GM12878 (cell line): ENCODE measurements at regions not wholly inside any gene's neighbourhood (a gene's known extent, or its start where the extent isn't known, plus 50 kb on each side); places are given as distances from the start of the nearest gene placed in this dataset.

ENCODE experiments used
- ATAC-seq: fragments of 200-7000 bp; cut with Tn5 transposase; 3 replicates; pipeline ENCODE4 v1.9.1; 2020; ENCODE audit warnings: mild to moderate bottlenecking, moderate library complexity
- BruUV-seq: library from RNA; stranded (reverse); fragments of 400-500 nt; replicated peaks from 2 replicates; lab custom pipeline; 2021; lab: Mats Ljungman, UMichigan
- CTCF ChIA-PET: fragments of 300-600 bp; sonication (Branson Sonifier 250); formaldehyde crosslinking; extraction: SDS; loops from one replicate; lab custom pipeline; 2021; ENCODE audit warnings: inconsistent platforms; lab: Yijun Ruan, JAX
- POLR2A ChIA-PET: fragments of 350-600 bp; formaldehyde crosslinking; extraction: SDS; loops from one replicate; lab custom pipeline; 2021; ENCODE audit warnings: inconsistent platforms; lab: Charles Lee
- RAD21 ChIA-PET: fragments of 300-600 bp; sonication (Branson Sonifier 250); formaldehyde crosslinking; loops from one replicate; lab custom pipeline; 2023; ENCODE audit warnings: antibody characterized with exemption; ENCODE audit not compliant: unreplicated experiment; lab: Charles Lee
- SMC1A ChIA-PET: fragments of 300-600 bp; sonication (Branson Sonifier 250); formaldehyde crosslinking; loops from one replicate; lab custom pipeline; 2023; ENCODE audit not compliant: unreplicated experiment, uncharacterized antibody; lab: Charles Lee
- DNase-seq: peaks from one replicate; pipeline ENCODE4 v3.0.0-alpha.2; 2011; ENCODE audit warnings: low read depth, low spot score
- FAIRE-seq: peaks from 3 replicates; lab custom pipeline; 2011; peaks lifted over from hg19 to GRCh38; lab: Jason Lieb, UNC
- H2AFZ ChIP-seq: 2 replicates; pipeline ENCODE4 v1.6.0; 2011; ENCODE audit warnings: low read depth, low read length, control low read depth; ENCODE audit not compliant: control insufficient read depth
- H3K27ac ChIP-seq: 2 replicates; pipeline ENCODE4 v1.5.1; 2011; ENCODE audit warnings: control low read depth; ENCODE audit not compliant: control insufficient read depth, insufficient read depth
- H3K27me3 ChIP-seq, 2 experiments: replicated peaks in 1 of 2; 2 replicates each; pipeline versions ENCODE4 v1.6.0 to v1.6.1; 2011; ENCODE audit warnings: low read length in 1 of 2; ENCODE audit not compliant: control insufficient read depth in 2 of 2, insufficient read depth in 2 of 2
- H3K36me3 ChIP-seq, 2 experiments: 2 replicates each; pipeline ENCODE4 v1.5.1; 2011; ENCODE audit warnings: low read length in 1 of 2; ENCODE audit not compliant: control insufficient read depth in 2 of 2, insufficient read depth in 2 of 2
- H3K4me1 ChIP-seq: 2 replicates; pipeline ENCODE4 v1.6.1; 2011; ENCODE audit warnings: mild to moderate bottlenecking, low read length, moderate library complexity, mixed read lengths; ENCODE audit not compliant: control insufficient read depth, insufficient read depth
- H3K4me2 ChIP-seq: 2 replicates; pipeline ENCODE4 v1.6.0; 2011; ENCODE audit warnings: control low read depth; ENCODE audit not compliant: control insufficient read depth, insufficient read depth
- H3K4me3 ChIP-seq: fragments of 200-600 bp; sonication (generic); 2 replicates; pipeline ENCODE4 v1.5.1; 2016
- H3K79me2 ChIP-seq: 2 replicates; pipeline ENCODE4 v1.6.0; 2011; ENCODE audit warnings: low read length; ENCODE audit not compliant: control insufficient read depth, insufficient read depth
- H3K9ac ChIP-seq: 2 replicates; pipeline ENCODE4 v1.8.0; 2011; ENCODE audit warnings: low read length, control low read depth, mixed read lengths; ENCODE audit not compliant: control insufficient read depth, insufficient read depth
- H3K9me3 ChIP-seq: replicated peaks from 3 replicates; pipeline ENCODE4 v1.5.1; 2011; ENCODE audit warnings: mild to moderate bottlenecking, low read length; ENCODE audit not compliant: control insufficient read depth, insufficient read depth
- H4K20me1 ChIP-seq: 2 replicates; pipeline ENCODE4 v1.6.0; 2011; ENCODE audit not compliant: control insufficient read depth, insufficient read depth
- CBX3 ChIP-seq: fragments of 200-600 bp; sonication (generic); IDR thresholded peaks from 2 replicates; pipeline ENCODE4 v1.6.1; 2016; ENCODE audit warnings: low read depth, borderline replicate concordance
- SPI1 ChIP-seq: IDR thresholded peaks from 2 replicates; pipeline ENCODE4 v1.6.1; 2011; ENCODE audit warnings: low read depth, mild to moderate bottlenecking, low read length, moderate library complexity, borderline replicate concordance; ENCODE audit not compliant: insufficient read depth
- ZBTB40 ChIP-seq: fragments of 450-650 bp; IDR thresholded peaks from 2 replicates; pipeline ENCODE4 v1.6.1; 2016; ENCODE audit warnings: mild to moderate bottlenecking, moderate library complexity, borderline replicate concordance
- ZNF622 ChIP-seq: fragments of 450-650 bp; IDR thresholded peaks from 2 replicates; pipeline ENCODE4 v1.6.1; 2017; ENCODE audit warnings: mild to moderate bottlenecking, inconsistent platforms
- WGBS: methylation state at CpG from one replicate; pipeline ENCODE4 v1.1.6; 2016; ENCODE audit warnings: low lambda C conversion rate; ENCODE audit not compliant: insufficient replicate concordance, insufficient coverage; ENCODE audit errors: missing lambda C conversion rate; 5-methylcytosine and 5-hydroxymethylcytosine counted together
- in situ Hi-C: fragments of 300-500 bp; cut with MboI; formaldehyde crosslinking; loops from 9 replicates; pipeline ENCODE4 v1.14.3; 2018; ENCODE audit warnings: mixed read lengths
- intact Hi-C: fragments of 100-400 bp; cut with micrococcal nuclease; formaldehyde crosslinking; loops from one replicate; pipeline ENCODE4 v1.14.2; 2022; ENCODE audit not compliant: unreplicated experiment
- TF ChIP-seq, protein P1 (sequence below): fragments of 450-650 bp; IDR thresholded peaks from 2 replicates; pipeline ENCODE4 v1.6.1; 2018; ENCODE audit warnings: borderline replicate concordance, mild to moderate bottlenecking; ENCODE audit not compliant: partially characterized antibody

DNA sequence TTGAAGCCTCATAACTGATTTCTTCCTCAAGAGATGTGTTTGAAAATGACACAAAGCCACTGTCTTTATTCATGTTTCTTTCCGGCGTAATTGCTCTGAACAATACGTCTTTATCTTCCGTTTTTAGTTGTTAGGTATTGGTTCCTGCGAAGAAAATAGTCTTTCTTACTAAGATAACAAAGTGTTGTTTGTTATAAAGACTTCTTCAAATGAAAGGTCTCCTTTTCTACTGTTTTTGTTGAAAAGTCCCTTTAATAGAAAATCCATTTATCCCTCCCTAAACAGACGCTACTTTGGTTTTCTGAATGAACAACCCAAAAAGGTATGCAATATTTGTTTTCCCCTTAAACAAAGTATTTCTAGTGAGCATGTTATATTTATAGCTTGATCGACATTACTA is 469.1 kb downstream of the KCNJ18 start:
- no peak overlapping the region for H3K9ac ChIP-seq
- DNase-seq (no peak), FAIRE-seq (no peak), ATAC-seq (no peak)
- ChIA-PET SMC1A (no interaction called here), CTCF (no interaction called here), POLR2A (no interaction called here), RAD21 (no interaction called here)
- no peak overlapping the region for H3K4me3 ChIP-seq
- TF ChIP-seq CBX3 (no peak), ZBTB40 (no peak), SPI1 (no peak), ZNF622 (no peak)
- TF ChIP-seq, protein P1, sequence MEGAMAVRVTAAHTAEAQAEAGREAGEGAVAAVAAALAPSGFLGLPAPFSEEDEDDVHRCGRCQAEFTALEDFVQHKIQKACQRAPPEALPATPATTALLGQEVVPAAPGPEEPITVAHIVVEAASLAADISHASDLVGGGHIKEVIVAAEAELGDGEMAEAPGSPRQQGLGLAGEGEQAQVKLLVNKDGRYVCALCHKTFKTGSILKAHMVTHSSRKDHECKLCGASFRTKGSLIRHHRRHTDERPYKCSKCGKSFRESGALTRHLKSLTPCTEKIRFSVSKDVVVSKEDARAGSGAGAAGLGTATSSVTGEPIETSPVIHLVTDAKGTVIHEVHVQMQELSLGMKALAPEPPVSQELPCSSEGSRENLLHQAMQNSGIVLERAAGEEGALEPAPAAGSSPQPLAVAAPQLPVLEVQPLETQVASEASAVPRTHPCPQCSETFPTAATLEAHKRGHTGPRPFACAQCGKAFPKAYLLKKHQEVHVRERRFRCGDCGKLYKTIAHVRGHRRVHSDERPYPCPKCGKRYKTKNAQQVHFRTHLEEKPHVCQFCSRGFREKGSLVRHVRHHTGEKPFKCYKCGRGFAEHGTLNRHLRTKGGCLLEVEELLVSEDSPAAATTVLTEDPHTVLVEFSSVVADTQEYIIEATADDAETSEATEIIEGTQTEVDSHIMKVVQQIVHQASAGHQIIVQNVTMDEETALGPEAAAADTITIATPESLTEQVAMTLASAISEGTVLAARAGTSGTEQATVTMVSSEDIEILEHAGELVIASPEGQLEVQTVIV, result no peak
- no peak overlapping the region for H3K27ac ChIP-seq
- no peaks in the 10 kb centered on the region for H4K20me1 ChIP-seq
- intact Hi-C loops (no loop called here), in situ Hi-C loops (no loop called here)
- H3K9me3 ChIP-seq, result no peaks in the 10 kb centered on the region
- BruUV-seq, result no TSS peak
- no peaks in the 10 kb centered on the region for H3K27me3 ChIP-seq
- no peak overlapping the region for H2AFZ ChIP-seq
- no peak overlapping the region for H3K4me2 ChIP-seq
- no peaks in the 10 kb centered on the region for H3K4me1 ChIP-seq
- WGBS, result 56% methylated on average over 7 of the region's 7 CpGs
- no peaks in the 10 kb centered on the region for H3K36me3 ChIP-seq
- H3K79me2 ChIP-seq, result no peaks in the 10 kb centered on the region
